ENCODE measurements at regions not wholly inside any gene's neighbourhood (a gene's known extent, or its start where the extent isn't known, plus 50 kb on each side); places are given as distances from the start of the nearest gene placed in this dataset.

DNA sequence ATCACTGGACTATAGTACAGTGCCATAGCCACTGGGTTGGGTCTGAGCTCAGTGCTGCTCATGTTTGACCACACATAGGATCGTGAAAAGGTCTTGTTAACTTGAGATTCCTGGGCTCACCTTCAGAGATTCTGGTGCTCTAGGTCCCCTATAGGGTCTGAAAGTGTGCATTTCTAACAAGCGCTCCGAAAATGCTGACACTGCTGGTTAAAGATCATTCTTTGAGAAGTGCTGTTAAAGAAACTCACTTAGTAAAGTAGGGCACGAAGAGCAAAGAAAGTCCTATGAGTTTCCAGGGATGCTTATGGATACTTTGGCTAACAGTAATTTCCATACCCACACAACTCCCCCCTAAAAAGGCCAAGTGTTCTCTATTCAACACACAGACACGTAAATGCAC is 108.1 kb upstream of the PAX6 start:
- TF ChIP-seq POLR2A (IDR thresholded peaks at IDR 0.05): no peak
- TF ChIP-seq, protein P1, sequence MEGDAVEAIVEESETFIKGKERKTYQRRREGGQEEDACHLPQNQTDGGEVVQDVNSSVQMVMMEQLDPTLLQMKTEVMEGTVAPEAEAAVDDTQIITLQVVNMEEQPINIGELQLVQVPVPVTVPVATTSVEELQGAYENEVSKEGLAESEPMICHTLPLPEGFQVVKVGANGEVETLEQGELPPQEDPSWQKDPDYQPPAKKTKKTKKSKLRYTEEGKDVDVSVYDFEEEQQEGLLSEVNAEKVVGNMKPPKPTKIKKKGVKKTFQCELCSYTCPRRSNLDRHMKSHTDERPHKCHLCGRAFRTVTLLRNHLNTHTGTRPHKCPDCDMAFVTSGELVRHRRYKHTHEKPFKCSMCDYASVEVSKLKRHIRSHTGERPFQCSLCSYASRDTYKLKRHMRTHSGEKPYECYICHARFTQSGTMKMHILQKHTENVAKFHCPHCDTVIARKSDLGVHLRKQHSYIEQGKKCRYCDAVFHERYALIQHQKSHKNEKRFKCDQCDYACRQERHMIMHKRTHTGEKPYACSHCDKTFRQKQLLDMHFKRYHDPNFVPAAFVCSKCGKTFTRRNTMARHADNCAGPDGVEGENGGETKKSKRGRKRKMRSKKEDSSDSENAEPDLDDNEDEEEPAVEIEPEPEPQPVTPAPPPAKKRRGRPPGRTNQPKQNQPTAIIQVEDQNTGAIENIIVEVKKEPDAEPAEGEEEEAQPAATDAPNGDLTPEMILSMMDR (IDR thresholded peaks at IDR 0.05): no peak
